ENCODE measurements at regions not wholly inside any gene's neighbourhood (a gene's known extent, or its start where the extent isn't known, plus 50 kb on each side); places are given as distances from the start of the nearest gene placed in this dataset.

- no peak for DNase-seq (ENCODE audit: low read depth in 3 of 3)
These were observed 264.3 kb upstream of the NOCT start for GRCh38 chr4:138751309-138751708.

GRCh38 chr4:138749303-138749702 lies 266.3 kb upstream of the NOCT start:
- DNase-seq (ENCODE audit: low read depth in 3 of 3) = no peak

- DNase-seq (ENCODE audit: low read depth in 3 of 3) = no peak
These were observed 273.7 kb upstream of the NOCT start for GRCh38 chr4:138741766-138742377.

- DNase-seq (ENCODE audit: low read depth in 3 of 3) = no peak
These were observed 274.5 kb upstream of the NOCT start for GRCh38 chr4:138740816-138741745.

- DNase-seq (ENCODE audit: low read depth in 3 of 3) = no peak
These were observed 279.2 kb upstream of the NOCT start for GRCh38 chr4:138736362-138736761.

GRCh38 chr4:138734746-138735145 lies 280.8 kb upstream of the NOCT start:
- DNase-seq (ENCODE audit: low read depth in 3 of 3) = no peak

GRCh38 chr4:138728566-138728965 lies 287.0 kb upstream of the NOCT start:
- no peak for DNase-seq (ENCODE audit: low read depth in 3 of 3)

- no peak for DNase-seq (ENCODE audit: low read depth in 3 of 3)
These were observed 287.9 kb upstream of the NOCT start for GRCh38 chr4:138727731-138728130.

- DNase-seq (ENCODE audit: low read depth in 3 of 3) = no peak
These were observed 291.1 kb upstream of the NOCT start for GRCh38 chr4:138724530-138724929.

- DNase-seq (ENCODE audit: low read depth in 3 of 3) = no peak
These were observed 298.8 kb upstream of the NOCT start for GRCh38 chr4:138716559-138717335.

- no peak for DNase-seq (ENCODE audit: low read depth in 3 of 3)
These were observed 305.3 kb upstream of the NOCT start for GRCh38 chr4:138710297-138710696.

- no peak for DNase-seq (ENCODE audit: low read depth in 3 of 3)
These were observed 305.7 kb upstream of the NOCT start for GRCh38 chr4:138709859-138710258.

- no peak for DNase-seq (ENCODE audit: low read depth in 3 of 3)
These were observed 307.6 kb upstream of the NOCT start for GRCh38 chr4:138707746-138708677.

GRCh38 chr4:138706201-138706600 lies 309.4 kb upstream of the NOCT start:
- DNase-seq (ENCODE audit: low read depth in 3 of 3) = no peak

GRCh38 chr4:138702190-138702824 lies 313.3 kb upstream of the NOCT start:
- DNase-seq (ENCODE audit: low read depth in 3 of 3) = no peak

- DNase-seq (ENCODE audit: low read depth in 3 of 3) = no peak
These were observed 316.9 kb upstream of the NOCT start for GRCh38 chr4:138698641-138699040.

- DNase-seq (ENCODE audit: low read depth in 3 of 3) = no peak
These were observed 317.7 kb upstream of the NOCT start for GRCh38 chr4:138697851-138698250.

GRCh38 chr4:138696771-138697170 lies 318.8 kb upstream of the NOCT start:
- no peak for DNase-seq (ENCODE audit: low read depth in 3 of 3)

- DNase-seq (ENCODE audit: low read depth in 3 of 3) = no peak
These were observed 319.5 kb upstream of the NOCT start for GRCh38 chr4:138696058-138696457.

- no peak for DNase-seq (ENCODE audit: low read depth in 3 of 3)
These were observed 322.1 kb upstream of the NOCT start for GRCh38 chr4:138693526-138693925.

- no peak for DNase-seq (ENCODE audit: low read depth in 3 of 3)
These were observed 323.2 kb upstream of the NOCT start for GRCh38 chr4:138692411-138692810.
